Right lobe of liver (tissue), 6 donors: ENCODE measurements at regions not wholly inside any gene's neighbourhood (a gene's known extent, or its start where the extent isn't known, plus 50 kb on each side); places are given as distances from the start of the nearest gene placed in this dataset.

Experiments
- ATAC-seq, 4 donors: fragments of 200-7000 bp; cut with Tn5 transposase; one replicate each; pipeline ENCODE4 v1.9.1; 2020; ENCODE audit warnings: mild to moderate bottlenecking in 4 of 4, moderate library complexity in 4 of 4
- DNase-seq, 3 donors: peaks; one replicate each; pipeline ENCODE4 v3.0.0-alpha.2; 2020
- H3K27ac ChIP-seq, 3 donors: fragments of 200-600 bp; one replicate each; pipeline ENCODE4 v1.8.0; 2022
- H3K27me3 ChIP-seq, 2 donors: fragments of 200-600 bp; one replicate each; pipeline ENCODE4 v1.8.0; 2022
- H3K36me3 ChIP-seq, 4 donors: fragments of 200-600 bp; sonication (generic) in 1 of 4; one replicate each; pipeline versions ENCODE4 v1.5.1 to v1.8.0; 2017 to 2022; ENCODE audit warnings: control low read depth in 1 of 4
- H3K4me1 ChIP-seq, 4 donors: fragments of 200-600 bp; sonication (generic) in 1 of 4; one replicate each; pipeline versions ENCODE4 v1.5.1 to v1.8.0; 2017 to 2022; ENCODE audit warnings: control low read depth in 1 of 4
- H3K4me3 ChIP-seq, 3 donors: fragments of 200-600 bp; one replicate each; pipeline ENCODE4 v1.8.0; 2022
- H3K9me3 ChIP-seq, 4 donors: fragments of 200-600 bp; sonication (generic) in 1 of 4; one replicate each; pipeline versions ENCODE4 v1.5.1 to v1.8.0; 2017 to 2022; ENCODE audit warnings: control low read depth in 1 of 4
- POLR2A ChIP-seq: fragments of 450-650 bp; IDR thresholded peaks from one replicate; pipeline ENCODE4 v1.6.1; 2017; ENCODE audit warnings: antibody characterized with exemption, mild to moderate bottlenecking
- WGBS: methylation state at CpG from one replicate; pipeline ENCODE4 v1.1.6; 2018; ENCODE audit warnings: low coverage, low lambda C conversion rate; ENCODE audit not compliant: insufficient coverage; ENCODE audit errors: missing lambda C conversion rate; 5-methylcytosine and 5-hydroxymethylcytosine counted together
- intact Hi-C, 2 donors: fragments of 100-400 bp; cut with DNase I; formaldehyde crosslinking; loops; one replicate each; pipeline versions ENCODE4 v1.11.2 to v1.14.1; 2022
- TF ChIP-seq, protein P1 (sequence below), 4 donors: fragments of 200-600 bp in 3 of 4; fragments of 450-650 bp in 1 of 4; IDR thresholded peaks; one replicate each; pipeline versions ENCODE4 v1.5.1 to v1.8.0; 2016 to 2022; ENCODE audit warnings: antibody characterized with exemption in 4 of 4, mild to moderate bottlenecking in 2 of 4
- donor health status: DM: no; HTN: yes; CAD: no.
- donor health status: DM: no; HTN: no; CAD: no.
- donor health status: DM: no; HTN: no; CAD: no.
- donor health status: DM: no; HTN: yes; CAD: no.
- donor health status: DM: no; HTN: yes; CAD: no.

DNA sequence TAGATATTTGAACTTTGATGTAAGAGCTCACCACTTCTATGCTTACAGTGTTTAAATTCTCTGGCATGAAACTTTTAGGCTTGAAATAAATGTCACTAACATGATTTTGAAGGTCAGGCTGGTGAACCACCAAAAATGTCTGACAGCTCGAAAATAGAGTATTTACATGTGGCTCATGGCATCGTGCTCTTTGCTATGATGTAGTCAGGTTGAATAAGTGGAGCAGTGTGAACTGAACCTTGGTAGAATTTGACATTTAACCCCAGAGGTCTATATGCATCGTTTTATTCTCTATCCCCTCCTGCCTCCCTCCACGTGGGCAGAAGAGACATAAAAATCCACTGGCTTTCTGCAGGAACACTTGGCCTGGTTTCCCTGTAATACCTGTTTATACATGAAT is 369.7 kb upstream of the ATP2B1 start:
- intact Hi-C loops: no loop called here
- Histone ChIP-seq H3K27ac (no peak overlapping the region), H3K36me3 (no peaks in the 10 kb centered on the region), H3K27me3 (no peaks in the 10 kb centered on the region), H3K4me1 (no peaks in the 10 kb centered on the region), H3K4me3 (no peak overlapping the region), H3K9me3 (no peaks in the 10 kb centered on the region)
- TF ChIP-seq, protein P1, sequence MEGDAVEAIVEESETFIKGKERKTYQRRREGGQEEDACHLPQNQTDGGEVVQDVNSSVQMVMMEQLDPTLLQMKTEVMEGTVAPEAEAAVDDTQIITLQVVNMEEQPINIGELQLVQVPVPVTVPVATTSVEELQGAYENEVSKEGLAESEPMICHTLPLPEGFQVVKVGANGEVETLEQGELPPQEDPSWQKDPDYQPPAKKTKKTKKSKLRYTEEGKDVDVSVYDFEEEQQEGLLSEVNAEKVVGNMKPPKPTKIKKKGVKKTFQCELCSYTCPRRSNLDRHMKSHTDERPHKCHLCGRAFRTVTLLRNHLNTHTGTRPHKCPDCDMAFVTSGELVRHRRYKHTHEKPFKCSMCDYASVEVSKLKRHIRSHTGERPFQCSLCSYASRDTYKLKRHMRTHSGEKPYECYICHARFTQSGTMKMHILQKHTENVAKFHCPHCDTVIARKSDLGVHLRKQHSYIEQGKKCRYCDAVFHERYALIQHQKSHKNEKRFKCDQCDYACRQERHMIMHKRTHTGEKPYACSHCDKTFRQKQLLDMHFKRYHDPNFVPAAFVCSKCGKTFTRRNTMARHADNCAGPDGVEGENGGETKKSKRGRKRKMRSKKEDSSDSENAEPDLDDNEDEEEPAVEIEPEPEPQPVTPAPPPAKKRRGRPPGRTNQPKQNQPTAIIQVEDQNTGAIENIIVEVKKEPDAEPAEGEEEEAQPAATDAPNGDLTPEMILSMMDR (IDR thresholded peaks at IDR 0.05): no peak
- no peak for TF ChIP-seq POLR2A
- DNase-seq (no peak), ATAC-seq (no peak)
- 51% methylated on average over 4 of the region's 4 CpGs for WGBS

DNA sequence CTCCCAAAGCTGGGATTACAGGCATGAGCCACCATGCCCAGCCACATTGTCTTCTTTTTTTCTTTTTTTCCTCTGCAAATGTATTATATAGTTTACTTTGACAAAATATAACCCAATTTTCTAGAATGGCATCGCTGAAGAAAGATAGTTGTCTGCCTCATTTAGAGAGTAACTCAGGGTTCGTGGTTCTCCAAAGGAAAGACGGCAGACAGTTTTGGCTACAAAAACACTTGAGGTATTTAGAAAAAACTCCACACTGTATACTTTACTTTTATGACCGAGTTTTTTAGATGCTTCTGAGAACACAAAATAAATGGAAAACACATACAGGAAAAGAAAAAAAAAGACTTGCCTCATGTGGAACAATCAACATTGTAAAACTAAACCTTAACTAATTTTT is 369.1 kb upstream of the ATP2B1 start:
- H3K27ac ChIP-seq: no peak overlapping the region
- intact Hi-C loops: no loop called here
- H3K36me3 ChIP-seq: no peaks in the 10 kb centered on the region
- H3K4me3 ChIP-seq: no peak overlapping the region
- H3K27me3 ChIP-seq: no peaks in the 10 kb centered on the region
- ATAC-seq (no peak), DNase-seq (no peak)
- WGBS: 68% methylated on average over 4 of the region's 4 CpGs
- no peaks in the 10 kb centered on the region for H3K9me3 ChIP-seq
- TF ChIP-seq, protein P1 (IDR thresholded peaks at IDR 0.05): no peak
- no peak for TF ChIP-seq POLR2A
- H3K4me1 ChIP-seq: no peaks in the 10 kb centered on the region

DNA sequence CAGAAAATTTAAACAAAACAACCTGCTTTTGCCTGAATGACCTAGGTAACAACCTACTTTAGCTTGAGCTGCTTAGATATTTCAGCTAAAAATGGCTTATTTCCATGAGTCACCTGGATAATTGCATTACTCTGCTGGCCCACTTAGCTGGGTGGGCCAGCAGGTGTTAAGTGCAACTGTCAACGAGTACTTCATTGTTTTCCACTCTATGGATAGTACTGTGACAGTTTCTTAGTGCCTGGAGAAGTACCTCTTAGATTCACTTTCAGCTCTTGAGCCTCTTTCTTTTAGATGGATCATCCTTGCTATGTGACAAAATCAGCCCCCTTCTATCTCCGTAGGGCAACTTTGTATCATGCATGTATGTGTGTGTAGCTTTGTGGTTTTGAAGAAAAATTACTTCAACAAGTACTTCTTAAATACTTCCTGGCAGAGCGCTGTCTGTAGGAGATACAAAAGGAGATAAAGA is 368.2 kb upstream of the ATP2B1 start:
- H3K36me3 ChIP-seq: no peaks in the 10 kb centered on the region
- ATAC-seq (no peak), DNase-seq (no peak)
- intact Hi-C loops: no loop called here
- 25% methylated on average over 2 of the region's 3 CpGs for WGBS
- H3K27ac ChIP-seq: no peak overlapping the region
- H3K4me3 ChIP-seq: no peak overlapping the region
- no peaks in the 10 kb centered on the region for H3K4me1 ChIP-seq
- H3K9me3 ChIP-seq: no peaks in the 10 kb centered on the region
- TF ChIP-seq POLR2A: no peak
- TF ChIP-seq, protein P1 (IDR thresholded peaks at IDR 0.05): no peak
- no peaks in the 10 kb centered on the region for H3K27me3 ChIP-seq

DNA sequence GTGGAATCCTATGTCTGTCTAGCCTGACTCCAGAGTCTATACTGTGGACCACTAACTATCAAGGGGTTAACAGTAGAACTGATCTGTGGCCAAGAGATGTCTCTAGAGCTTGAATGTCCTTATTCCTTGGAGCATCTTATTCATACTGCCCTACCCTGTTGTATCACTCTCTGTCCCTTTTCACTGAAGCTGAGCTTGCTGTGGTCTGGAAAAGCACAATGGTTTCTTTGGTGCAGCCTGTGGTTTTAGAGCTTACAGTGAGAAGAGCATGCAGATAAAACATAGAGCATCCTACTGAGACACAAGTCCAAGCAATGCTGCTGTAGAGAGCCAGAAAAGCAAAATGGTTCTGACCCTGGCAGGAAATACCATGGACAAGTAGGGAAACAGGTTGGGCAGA is 367.0 kb upstream of the ATP2B1 start:
- Histone ChIP-seq H3K4me1 (no peaks in the 10 kb centered on the region), H3K9me3 (no peaks in the 10 kb centered on the region), H3K27me3 (no peaks in the 10 kb centered on the region), H3K36me3 (no peaks in the 10 kb centered on the region), H3K27ac (no peak overlapping the region), H3K4me3 (no peak overlapping the region)
- TF ChIP-seq POLR2A: no peak
- TF ChIP-seq, protein P1 (IDR thresholded peaks at IDR 0.05): no peak
- intact Hi-C loops: no loop called here
- ATAC-seq (no peak), DNase-seq (no peak)

DNA sequence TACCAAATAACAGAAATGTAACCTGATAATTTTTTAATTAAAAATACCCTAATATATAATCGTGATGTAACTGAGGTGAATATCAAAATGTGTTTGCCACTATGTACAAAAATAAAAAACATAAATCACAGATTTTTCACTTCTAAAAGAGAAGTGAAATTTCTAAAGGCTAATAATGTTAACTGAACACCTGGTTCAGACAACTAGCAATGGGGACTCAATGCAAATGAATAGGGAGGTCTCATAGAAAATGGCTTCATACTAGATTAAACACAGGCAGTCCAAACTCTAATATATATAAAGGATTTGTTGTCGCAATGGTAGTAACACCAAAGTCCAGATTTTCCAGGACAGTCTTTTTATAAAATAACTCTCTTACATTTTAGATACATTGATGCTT is 365.4 kb upstream of the ATP2B1 start:
- Histone ChIP-seq H3K9me3 (no peaks in the 10 kb centered on the region), H3K4me1 (no peaks in the 10 kb centered on the region), H3K27me3 (no peaks in the 10 kb centered on the region), H3K36me3 (no peaks in the 10 kb centered on the region), H3K27ac (no peak overlapping the region), H3K4me3 (no peak overlapping the region)
- intact Hi-C loops: no loop called here
- 68% methylated on average over 2 of the region's 2 CpGs for WGBS
- TF ChIP-seq POLR2A: no peak
- TF ChIP-seq, protein P1 (IDR thresholded peaks at IDR 0.05): no peak
- no peak for DNase-seq
- no peak for ATAC-seq
